BJ (cell line): ENCODE measurements at regions not wholly inside any gene's neighbourhood (a gene's known extent, or its start where the extent isn't known, plus 50 kb on each side); places are given as distances from the start of the nearest gene placed in this dataset.

Experiments
- CTCF ChIA-PET: fragments of 350-600 bp; formaldehyde crosslinking; extraction: SDS; loops from one replicate; lab custom pipeline; 2021; ENCODE audit warnings: antibody characterized with exemption, inconsistent platforms; lab: Yijun Ruan, JAX
- POLR2A ChIA-PET: fragments of 300-600 bp; sonication (Branson Sonifier 250); formaldehyde crosslinking; extraction: SDS; loops from one replicate; lab custom pipeline; 2021; ENCODE audit warnings: antibody characterized with exemption; lab: Charles Lee
- DNase-seq: peaks from one replicate; pipeline ENCODE4 v3.0.0-alpha.2; 2011; ENCODE audit warnings: low read depth
- H3K27me3 ChIP-seq: 2 replicates; pipeline ENCODE4 v1.6.0; 2011; ENCODE audit warnings: low read length; ENCODE audit not compliant: control insufficient read depth, insufficient read depth
- H3K36me3 ChIP-seq: 2 replicates; pipeline ENCODE4 v1.5.1; 2011; ENCODE audit warnings: low read length; ENCODE audit not compliant: control insufficient read depth, insufficient read depth
- H3K4me3 ChIP-seq: 2 replicates; pipeline ENCODE4 v1.5.1; 2011; ENCODE audit warnings: low read depth, mild to moderate bottlenecking, control low read depth, low read length
- CTCF ChIP-seq: IDR thresholded peaks from 2 replicates; pipeline ENCODE4 v1.5.1; 2011; ENCODE audit warnings: low read depth, mild to moderate bottlenecking, control low read depth, inconsistent platforms, low read length, moderate library complexity; ENCODE audit not compliant: insufficient read depth

- Histone ChIP-seq H3K36me3 (no peaks in the 10 kb centered on the region), H3K27me3 (no peaks in the 10 kb centered on the region; the same call in 1 of the 2 replicates), H3K4me3 (no peak overlapping the region)
- DNase-seq, result no peak
- ChIA-PET POLR2A (no interaction called here), CTCF (interaction anchor here (0.6 to 1.6 kb wide), 4 partner anchors 40 to 612 kb away, joined by 3 to 5 read pairs (median 3); no protein-coding TSS in a partner anchor)
- TF ChIP-seq CTCF, result no peak
Measured at GRCh38 chr6:27183060-27183832, 64.3 kb upstream of the PRSS16 start.

GRCh38 chr6:27187231-27188060 lies 60.1 kb upstream of the PRSS16 start:
- H3K27me3 ChIP-seq, result no peaks in the 10 kb centered on the region; the same call in 1 of the 2 replicates
- DNase-seq, result no peak
- CTCF ChIA-PET, result interaction anchor here (0.8 to 2.2 kb wide), 6 partner anchors 9 to 608 kb away, joined by 3 to 10 read pairs (median 4); no protein-coding TSS in a partner anchor
- H3K4me3 ChIP-seq, result peak overlapping the region; percentile 56
- POLR2A ChIA-PET, result interaction anchor here (0.7 kb wide), 1 partner anchor 10 kb away, joined by 3 read pairs; no protein-coding TSS in a partner anchor
- no peak for TF ChIP-seq CTCF
- no peaks in the 10 kb centered on the region for H3K36me3 ChIP-seq

GRCh38 chr6:27188061-27188884 lies 59.2 kb upstream of the PRSS16 start:
- CTCF ChIA-PET, result interaction anchor here (0.6 to 2.2 kb wide), 10 partner anchors 10 to 607 kb away, joined by 3 to 10 read pairs (median 3); partner anchors contain the start of gene ZNF391
- peak; percentile 42 for DNase-seq
- TF ChIP-seq CTCF, result no peak
- Histone ChIP-seq H3K4me3 (peak overlapping the region; percentile 56), H3K27me3 (no peaks in the 10 kb centered on the region; the same call in 1 of the 2 replicates), H3K36me3 (no peaks in the 10 kb centered on the region)
- POLR2A ChIA-PET, result interaction anchor here (0.6 kb wide), 2 partner anchors 41 to 706 kb away, joined by 3 read pairs; a partner anchor contains a TSS

DNA sequence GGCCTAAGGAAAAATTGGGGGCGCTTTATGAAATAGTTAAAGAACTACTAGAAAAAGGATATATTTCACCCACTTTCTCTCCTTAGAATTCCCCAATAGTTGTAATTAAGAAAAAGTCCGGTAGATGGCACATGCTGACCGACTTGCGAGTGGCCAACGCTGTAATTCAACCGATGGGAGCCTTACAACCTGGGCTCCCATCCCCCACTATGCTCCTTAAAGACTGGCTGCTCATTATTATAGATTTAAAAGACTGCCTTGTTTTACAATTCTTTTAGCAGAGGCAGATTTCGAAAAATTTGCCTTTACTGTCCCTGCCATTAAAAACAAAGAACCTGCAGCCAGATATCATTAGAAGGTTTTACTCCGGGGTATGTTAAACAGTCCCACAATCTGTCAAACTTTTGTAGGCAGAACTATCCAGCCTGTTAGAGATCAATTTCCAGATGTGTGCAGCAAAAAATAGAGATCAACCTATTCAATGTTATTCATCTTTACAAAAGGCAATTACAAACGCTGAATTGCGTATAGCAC lies 58.5 kb upstream of the PRSS16 start:
- H3K27me3 ChIP-seq, result no peaks in the 10 kb centered on the region
- H3K4me3 ChIP-seq, result peak overlapping the region; percentile 56
- peak; percentile 31 for DNase-seq
- TF ChIP-seq CTCF, result peak; percentile 61
- ChIA-PET POLR2A (interaction anchor here (0.6 kb wide), 1 partner anchor 42 kb away, joined by 3 read pairs; a partner anchor contains a TSS), CTCF (interaction anchor here (0.6 to 2.2 kb wide), 4 partner anchors 11 to 606 kb away, joined by 3 to 10 read pairs (median 6); no protein-coding TSS in a partner anchor)
- no peaks in the 10 kb centered on the region for H3K36me3 ChIP-seq
